HG03442 (cell line): ENCODE measurements at regions not wholly inside any gene's neighbourhood (a gene's known extent, or its start where the extent isn't known, plus 50 kb on each side); places are given as distances from the start of the nearest gene placed in this dataset.

Experiments
- ATAC-seq: cut with Tn5 transposase; IDR thresholded peaks from one replicate; pipeline ENCODE4 v1.9.1; 2021; ENCODE audit warnings: mild to moderate bottlenecking, moderate library complexity; ENCODE audit not compliant: unreplicated experiment

DNA sequence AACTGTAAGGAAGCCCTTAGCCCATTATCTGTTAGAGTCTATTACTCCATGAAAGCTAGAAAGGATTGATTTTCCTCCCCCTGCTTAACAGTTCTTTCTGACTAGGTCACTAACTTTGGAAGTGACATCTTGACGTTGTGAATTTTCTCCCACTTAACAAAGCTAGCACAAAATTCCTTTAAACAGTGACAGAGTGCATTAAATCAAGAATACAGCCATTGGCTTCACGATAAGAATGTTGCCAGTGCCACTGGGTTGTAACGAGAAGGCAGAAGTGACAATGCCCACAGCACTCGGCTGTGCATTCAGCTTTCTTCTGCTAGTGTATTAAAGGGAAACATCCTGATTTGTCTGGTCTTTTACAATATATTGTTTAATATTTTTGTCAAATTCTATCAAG lies 182.7 kb upstream of the DTNBP1 start:
- ATAC-seq, result no peak

DNA sequence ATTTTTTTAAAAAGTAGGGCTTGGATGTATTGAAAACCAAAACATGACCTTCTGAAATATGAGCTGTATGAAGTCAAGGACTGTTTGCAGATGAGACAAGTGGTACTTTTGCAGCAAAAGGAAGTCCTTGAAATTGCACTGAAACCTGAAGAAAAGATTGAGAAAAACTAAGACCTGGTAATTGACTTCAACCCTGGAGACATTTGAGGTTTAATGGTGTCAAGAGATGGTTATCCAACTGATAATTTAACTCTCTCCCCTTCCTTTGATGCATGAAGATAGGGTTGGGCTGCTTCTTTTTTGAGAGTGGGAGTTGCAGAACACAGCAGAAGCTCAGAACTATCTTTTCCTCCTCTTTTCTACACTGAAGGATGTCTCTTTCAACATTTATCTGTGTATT lies 180.9 kb upstream of the DTNBP1 start:
- no peak for ATAC-seq

DNA sequence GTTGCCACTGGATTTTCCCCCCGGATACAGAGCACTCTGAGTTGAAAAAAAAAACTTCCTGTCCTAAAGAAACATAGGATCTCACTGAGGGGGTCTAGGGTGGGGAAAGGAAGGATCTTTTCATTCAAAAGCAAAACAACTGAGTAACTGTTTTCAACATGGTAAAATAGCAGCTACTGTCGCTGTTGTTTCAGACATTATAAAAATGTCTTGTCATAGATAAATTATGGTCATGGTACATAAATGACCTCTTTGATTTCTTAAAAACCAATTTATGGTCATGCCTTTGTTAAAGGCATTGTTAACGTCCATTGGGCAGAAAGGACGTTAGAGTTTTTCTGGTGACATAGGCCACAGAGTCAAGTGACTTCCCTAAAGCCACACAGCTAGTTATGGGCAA lies 180.4 kb upstream of the DTNBP1 start:
- ATAC-seq, result no peak

DNA sequence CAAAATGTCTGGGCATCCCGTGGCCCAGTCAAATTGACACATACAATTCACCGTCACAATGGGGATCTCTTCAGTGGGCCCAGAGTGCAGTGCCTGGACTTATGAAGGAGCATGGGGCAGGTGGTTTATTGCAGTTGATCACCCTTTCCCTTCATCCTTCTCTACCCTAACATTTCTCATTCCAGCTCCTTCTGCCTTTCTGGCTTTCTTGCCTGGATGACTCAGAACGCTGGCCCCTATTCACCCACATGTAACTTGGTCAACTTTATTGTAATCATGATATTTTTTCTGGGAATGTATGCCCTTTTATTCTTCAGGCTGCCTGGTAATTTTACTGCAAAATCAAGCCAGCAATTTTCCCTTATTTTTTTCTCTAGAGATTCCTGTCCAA lies 179.9 kb upstream of the DTNBP1 start:
- ATAC-seq, result no peak

DNA sequence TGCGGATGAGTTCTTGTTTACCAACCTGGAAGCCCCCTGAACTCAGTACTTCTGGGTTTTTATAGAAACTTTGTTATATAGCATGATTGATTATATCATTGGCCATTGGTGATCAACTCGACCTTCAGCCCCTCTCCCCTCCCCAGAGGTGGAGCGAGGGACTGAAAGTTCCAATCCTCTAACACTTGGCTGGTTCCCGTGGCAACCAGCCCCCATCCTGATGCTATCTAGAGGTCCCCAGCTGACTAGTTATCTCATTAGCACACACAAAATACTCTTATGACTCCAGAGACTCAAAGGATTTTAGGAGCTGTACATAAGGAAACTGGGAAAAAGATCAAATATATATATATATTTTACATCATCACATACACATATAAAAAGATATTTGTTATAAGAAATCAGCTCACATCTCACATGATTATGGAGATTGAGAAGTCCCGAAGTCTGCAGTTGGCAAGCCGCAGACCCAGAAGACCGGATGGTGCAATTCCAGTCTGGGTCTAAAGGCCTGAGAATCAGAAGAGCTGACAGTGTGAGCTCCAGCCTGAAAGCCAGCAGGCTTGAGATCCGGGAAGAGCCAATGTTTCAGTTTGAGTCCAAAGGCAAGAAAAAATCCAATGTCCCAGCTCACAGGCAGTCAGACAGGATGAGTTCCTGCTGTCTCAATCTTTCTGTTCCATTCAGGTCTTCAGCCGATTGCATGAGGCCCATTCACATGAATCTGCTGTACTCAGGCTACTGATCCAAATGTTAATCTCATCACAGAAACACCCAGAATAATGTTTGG lies 179.3 kb upstream of the DTNBP1 start:
- no peak for ATAC-seq

DNA sequence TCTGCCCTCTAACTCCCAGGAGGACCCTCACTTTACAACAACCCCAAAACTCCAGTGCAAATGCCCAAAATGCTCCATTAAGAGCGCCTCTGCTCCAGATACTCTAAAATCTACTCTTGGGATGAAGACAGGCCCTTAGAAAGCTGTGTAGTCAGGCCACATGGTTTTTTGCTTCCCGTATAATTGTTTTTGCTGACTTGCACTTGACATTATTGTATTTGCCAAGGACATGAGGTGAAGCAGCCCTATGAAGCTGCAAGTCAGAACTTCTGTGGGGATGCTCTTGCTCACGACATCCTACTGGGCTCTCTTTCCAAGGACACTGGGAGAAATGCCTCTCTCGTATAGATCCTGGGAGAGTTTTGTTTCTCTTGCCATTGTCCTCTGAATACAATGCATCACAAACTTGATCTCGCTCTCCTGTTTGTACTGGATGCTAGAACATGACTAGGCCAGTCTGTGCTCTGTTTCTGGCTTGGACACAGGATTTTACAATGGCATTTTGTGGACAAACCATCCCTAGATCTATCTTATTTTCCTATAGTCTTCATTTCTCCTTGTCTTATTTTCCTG lies 177.2 kb upstream of the DTNBP1 start:
- ATAC-seq, result no peak

DNA sequence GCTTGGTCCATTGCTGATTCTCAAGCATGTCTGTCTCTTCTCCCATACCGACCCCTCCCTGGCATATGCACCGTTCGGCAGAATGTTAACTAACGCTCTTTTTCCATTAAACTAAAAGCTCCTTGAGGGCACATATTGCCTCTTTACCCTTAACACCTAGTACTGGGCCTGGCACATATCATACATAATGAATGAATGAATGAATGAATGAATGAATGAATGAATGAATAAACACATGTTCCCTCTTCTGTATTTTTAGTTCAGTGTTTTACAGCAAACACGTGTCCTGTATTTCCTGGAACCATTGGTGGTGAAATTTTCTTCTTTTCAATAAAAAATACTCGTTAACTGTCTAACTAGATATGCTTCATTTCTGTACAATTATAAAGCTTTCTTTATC lies 174.4 kb upstream of the DTNBP1 start:
- ATAC-seq, result no peak

DNA sequence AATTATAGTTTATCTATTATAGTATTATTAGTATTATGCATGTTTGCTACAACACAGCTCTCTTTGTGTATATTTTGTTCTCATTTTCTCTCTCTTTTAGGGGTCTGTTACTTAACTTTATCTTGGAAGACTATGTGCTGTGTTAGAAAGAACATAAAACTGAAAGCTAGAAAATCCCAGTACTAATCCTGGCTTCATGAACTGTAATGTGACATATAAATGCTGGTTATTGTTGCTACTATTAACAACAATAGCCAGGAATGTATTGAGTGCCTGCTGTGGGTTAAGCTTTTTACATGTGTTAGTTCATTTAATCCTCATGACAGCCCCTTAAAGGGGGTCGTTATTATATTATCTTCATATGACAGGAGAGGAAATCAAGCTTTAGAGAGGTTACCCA lies 170.0 kb upstream of the DTNBP1 start:
- ATAC-seq, result no peak

DNA sequence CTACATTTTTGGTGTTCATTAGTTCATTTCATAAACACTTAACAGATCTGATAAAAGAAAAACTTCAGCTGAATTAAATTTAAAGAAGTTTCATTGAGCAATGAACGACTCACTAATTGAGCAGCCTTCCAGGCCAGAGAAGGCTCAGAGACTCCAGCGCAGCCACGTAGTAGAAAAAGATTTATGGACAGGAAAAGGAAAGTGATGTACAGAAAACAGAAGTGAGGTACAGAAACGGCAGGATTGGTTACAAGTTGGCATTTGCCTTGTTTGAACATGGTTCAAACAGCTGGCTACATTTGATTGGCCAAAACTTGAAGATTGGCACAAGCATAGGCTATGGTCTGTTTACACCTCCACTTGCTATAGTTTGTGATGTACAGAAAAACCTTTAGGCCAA lies 166.3 kb upstream of the DTNBP1 start:
- no peak for ATAC-seq

DNA sequence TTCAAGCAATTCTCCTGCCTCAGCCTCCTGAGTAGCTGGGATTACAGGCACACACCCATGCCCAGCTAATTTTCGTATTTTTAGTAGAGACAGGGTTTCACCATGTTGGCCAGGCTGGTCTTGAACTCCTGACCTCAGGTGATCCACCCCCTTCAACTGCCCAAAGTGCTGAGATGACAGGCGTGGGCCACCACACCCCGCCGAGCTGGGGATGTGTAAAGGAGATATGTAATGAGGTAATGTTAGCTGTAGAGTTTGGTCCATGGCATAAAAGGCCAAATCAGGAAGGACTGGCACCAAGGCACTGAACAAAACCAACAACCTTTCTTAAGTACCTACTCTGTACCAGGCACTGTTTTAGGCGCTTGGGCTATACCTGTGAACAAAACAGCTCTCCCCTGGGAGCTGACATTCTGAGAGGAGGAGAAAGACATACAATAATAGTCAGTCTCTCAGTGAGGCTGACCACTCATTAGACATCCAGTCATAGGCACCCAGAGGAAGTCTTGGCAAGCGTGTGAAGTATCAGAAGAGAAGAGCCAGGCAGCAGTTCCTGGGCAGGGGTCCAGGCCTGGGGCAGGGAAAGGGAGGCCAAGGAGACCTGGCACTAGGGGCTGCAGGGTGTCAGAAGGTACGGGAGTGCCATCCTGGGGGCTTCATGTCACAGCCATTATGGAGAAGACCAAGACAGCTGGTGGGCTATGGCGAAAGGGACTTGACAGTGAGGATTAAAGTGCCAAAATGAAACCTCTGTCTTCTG lies 164.8 kb upstream of the DTNBP1 start:
- no peak for ATAC-seq

DNA sequence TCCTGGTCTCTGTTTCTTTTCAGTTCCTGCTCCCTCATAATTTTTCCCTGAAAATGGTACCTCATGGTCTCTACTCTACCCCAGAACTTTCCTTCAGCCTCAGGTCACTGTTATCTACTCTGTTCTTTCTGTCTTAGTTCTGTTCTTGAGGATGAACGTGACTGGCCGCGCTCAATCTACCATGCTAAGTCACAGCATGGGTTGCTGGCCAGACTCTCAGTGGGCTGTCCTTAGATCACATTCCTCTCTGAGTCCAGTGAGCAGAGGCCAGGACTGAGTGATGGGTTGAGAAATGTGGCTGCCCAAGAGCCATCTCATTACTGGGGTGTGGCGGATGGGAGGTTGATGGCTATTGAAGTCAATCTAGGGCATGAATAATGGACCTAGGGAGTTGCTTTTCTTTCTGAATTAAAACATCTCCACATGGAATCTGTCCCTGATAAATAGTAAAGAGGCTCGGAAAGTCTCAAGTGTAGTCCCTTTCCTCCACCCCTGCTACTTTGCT lies 164.0 kb upstream of the DTNBP1 start:
- no peak for ATAC-seq

DNA sequence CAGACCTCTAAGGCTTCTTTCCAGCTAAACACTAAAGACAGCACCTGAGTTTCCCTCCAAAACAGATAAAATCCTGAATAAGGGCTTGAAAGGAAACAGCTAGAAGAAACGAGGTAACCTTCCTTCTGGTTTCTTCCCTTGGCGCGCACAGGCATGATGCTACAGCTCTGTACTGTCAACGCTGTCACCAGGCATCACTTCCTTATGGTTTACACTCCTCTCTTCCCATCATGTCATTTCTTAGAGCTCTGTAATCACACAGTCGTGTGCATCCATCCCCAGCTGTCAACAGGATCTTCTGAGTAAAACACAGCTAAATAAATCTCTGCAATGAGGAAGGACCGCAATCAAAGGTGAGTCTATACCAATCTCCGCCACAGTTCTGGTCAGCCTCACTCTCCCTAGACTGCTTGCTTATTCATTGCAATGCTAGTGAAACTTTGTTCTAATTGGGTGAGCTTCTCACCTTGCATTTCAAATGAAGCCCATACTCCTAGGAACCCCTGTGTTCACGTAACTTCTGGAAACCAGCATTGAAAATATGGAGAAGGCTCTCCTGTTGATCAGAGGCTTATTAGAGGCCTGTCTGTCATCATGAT lies 162.6 kb upstream of the DTNBP1 start:
- no peak for ATAC-seq

DNA sequence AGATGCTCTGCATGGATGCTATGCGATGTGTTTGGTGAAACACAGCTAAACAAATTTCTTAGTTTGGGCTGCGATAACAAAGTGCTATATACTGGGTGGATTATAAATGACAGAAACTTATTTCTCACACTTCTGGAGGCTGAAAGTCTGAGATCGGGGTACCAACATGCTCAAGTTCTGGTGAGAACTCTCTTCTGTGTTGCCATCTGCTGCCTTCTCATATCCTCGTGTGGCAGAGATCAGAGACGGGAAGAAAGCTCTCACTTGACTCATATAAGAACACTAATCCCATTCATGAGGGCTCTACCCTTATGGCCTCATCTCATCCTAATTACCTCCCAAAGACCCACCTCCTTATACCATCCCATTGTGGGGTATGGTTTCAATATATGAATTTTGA lies 162.0 kb upstream of the DTNBP1 start:
- no peak for ATAC-seq

DNA sequence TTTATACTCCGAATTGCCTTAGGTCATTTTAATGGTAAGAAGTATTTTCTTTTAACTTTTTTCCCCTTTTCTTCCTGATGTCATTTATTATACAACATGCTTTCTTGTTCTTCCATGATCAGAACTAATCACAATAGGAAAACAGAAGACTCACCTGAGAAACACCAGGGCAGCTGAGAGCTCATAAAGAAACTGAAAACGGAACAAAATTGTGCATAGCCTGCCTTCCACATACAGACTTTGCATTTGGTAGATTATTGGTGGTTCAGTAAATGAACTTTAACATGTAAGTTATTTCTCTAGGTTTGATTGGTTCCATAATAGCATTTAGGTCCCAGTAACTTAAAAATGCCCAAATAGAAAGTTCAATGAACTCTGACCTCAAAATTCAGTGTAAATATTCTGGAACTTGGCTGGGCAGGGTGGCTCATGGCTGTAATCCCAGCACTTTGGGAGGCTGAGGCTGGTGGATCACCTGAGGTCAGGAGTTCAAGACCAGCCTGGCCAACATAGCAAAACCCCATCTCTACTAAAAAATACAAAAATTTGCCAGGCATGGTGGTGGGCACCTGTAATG lies 161.1 kb upstream of the DTNBP1 start:
- peak; percentile 77 for ATAC-seq

DNA sequence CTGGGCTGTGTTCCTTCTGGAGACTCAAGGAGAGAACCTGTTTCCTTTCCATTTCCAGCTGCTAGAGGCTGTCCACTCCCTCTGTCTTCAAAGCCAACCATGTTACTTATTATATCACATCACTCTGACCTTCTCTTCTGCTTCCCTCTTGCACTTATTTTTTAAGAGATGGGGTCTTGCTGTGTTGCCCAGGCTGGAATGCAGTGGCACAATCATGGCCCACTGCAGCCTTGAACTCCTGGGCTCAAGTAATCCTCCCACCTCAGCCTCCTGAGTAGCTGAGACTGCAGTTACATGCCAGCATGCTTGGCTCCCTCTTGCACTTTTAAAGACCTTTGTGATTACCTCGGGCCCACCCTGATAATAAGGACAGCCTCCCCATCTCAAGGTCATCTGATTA lies 160.0 kb upstream of the DTNBP1 start:
- ATAC-seq, result no peak

DNA sequence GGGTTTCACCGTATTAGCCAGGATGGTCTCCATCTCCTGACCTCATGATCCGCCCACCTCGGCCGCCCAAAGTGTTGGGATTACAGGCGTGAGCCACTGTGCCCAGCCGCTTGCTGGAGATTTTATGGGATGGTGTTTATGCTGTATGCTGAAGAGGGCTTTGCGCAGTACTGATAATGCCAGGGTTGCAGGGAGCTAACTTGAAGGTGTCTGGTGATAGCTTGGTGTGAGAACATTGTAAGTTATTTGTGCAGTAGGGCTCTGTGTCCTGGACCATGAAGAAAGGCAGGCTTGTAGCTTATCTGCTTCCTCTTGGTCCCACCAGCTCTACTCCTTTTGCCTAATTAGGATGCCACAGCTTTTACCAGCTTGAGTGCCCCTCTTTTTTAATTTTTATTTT lies 157.0 kb upstream of the DTNBP1 start:
- ATAC-seq, result no peak

DNA sequence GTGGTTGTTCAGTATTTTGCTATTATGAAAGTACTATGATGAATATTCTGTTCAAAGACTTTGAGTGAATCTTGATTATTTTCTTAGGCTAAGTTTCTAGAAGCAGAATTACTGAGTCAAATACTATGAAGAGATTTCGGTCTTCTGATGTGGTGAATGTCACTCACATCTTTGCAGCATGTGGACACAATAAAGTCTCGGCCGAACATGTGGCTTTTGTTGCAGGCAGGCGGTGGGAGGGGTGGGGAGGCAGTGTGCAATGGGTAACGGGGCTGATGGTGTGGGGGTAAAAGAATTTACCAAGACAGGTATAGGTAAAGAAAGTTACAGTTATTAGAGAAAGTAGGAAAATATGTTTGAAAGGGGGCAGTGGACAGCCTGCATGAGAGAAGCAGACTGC lies 156.4 kb upstream of the DTNBP1 start:
- ATAC-seq, result no peak

DNA sequence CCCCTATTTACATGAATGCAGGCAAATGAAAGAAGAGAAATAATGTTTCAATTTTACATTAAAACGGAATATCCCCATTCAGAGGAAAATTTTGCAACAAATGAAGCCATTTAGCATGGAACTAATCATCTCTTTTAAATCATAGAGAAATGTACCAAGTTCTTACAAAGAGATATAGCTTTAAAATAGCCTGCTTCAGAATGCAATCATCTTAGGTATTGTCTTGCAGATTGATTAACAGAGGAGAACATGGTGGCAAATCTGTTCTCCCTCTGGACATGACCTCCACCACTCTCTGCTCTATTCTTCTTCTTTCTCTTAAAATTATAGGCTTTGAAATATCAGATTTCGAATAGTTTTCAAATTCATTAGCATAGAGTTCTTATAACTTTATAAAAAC lies 155.7 kb upstream of the DTNBP1 start:
- no peak for ATAC-seq

DNA sequence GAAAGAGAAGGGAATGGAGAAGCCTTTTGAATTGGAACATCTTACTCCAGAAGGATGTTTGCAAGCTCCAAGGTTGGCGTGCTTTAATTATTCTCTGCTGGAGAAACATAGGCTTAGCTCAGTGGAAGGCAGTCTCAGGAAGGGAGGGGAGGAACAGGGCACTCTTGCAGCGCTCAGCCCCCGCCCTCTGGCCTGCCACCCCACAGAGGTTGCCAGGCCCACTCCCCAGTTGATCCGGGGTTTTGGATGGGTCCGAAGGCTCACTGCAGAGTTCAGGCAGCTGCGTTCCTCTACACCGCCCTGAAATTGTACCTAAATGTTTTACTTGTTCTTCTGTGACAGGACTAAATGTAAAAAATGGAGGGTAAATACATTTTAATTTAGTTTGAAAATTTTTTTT lies 155.2 kb upstream of the DTNBP1 start:
- no peak for ATAC-seq

DNA sequence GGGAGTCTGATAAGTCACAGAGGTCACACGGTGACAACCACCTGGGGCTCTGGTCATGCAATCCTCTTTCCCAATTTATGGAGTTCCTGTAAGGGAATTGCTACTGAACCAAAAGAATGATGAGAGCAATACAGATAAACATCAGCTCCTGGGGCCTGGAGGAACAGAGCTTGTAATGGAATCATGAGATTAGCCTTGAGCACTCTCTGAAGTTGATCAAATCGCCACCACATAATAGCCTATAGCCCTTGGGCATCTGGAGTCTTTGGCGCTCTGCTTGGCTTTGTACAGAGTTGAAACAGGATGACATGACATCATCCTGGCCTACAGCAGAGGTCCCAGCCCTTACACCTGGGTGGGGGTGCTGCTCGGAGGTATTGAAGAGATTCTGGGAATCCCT lies 154.3 kb upstream of the DTNBP1 start:
- no peak for ATAC-seq

DNA sequence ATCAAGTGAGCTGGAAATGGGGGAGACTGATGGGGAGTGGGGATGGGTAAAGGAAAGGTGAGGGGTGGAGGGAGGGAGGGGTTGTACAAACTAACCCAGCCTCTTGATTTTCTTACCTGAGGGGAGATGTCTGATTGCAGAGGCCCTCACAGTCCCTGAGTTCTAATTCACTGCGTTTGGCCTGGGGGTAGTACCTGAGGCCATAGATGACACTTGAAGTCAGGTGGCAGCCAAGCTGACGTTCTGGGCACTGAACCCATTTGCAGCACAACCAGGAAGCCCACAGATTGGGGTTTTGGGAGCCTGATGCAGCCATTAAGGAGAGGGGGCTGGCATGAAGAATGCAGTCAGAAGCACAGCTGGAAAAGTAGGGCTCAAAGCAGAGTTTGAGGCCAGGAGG lies 153.8 kb upstream of the DTNBP1 start:
- no peak for ATAC-seq
